ENCODE measurements at regions not wholly inside any gene's neighbourhood (a gene's known extent, or its start where the extent isn't known, plus 50 kb on each side); places are given as distances from the start of the nearest gene placed in this dataset.

GRCh38 chr10:78869508-78870454 lies 199.0 kb upstream of the ZMIZ1 start:
- WGBS (ENCODE audit: insufficient coverage): 62% methylated on average over 22 of the region's 23 CpGs
- Mint-ChIP-seq H3K27ac (no peak overlapping the region), H3K9me3 (ENCODE audit: insufficient read depth) (no peaks in the 10 kb centered on the region), H3K4me3 (no peak overlapping the region), H3K4me1 (no peaks in the 10 kb centered on the region), H3K27me3 (peaks cover 47% of the 10 kb centered on the region)
- Histone ChIP-seq H3K36me3 (replicated peaks in 1 of 2; ENCODE audit: control extremely low read depth in 1 of 2, control insufficient read depth in 1 of 2, extremely low read depth in 1 of 2, insufficient read depth in 2 of 2, low read length in 1 of 2) (no peaks in the 10 kb centered on the region), H3K27me3 (replicated peaks in 1 of 4; ENCODE audit: control extremely low read depth in 1 of 4, control insufficient read depth in 3 of 4, insufficient read depth in 4 of 4, low read length in 3 of 4) (peaks cover 0 to 20% (median 4%) of the 10 kb centered on the region in 4 experiments), H3K79me2 (ENCODE audit: control insufficient read depth, insufficient read depth, low read length) (no peaks in the 10 kb centered on the region), H4K20me1 (ENCODE audit: control insufficient read depth, insufficient read depth, low read length, poor library complexity, severe bottlenecking) (no peaks in the 10 kb centered on the region), H3K4me3 (ENCODE audit: control extremely low read depth in 1 of 5, extremely low read depth in 1 of 5, insufficient read depth in 1 of 5, low read depth in 2 of 5, low read length in 4 of 5) (no peak overlapping the region), H3K27ac (ENCODE audit: low read length in 2 of 2) (no peak overlapping the region), H2AFZ (ENCODE audit: insufficient read depth, low read depth, low read length, poor library complexity, severe bottlenecking) (no peak overlapping the region), H3K9ac (ENCODE audit: low read length) (no peak overlapping the region), H3K4me1 (ENCODE audit: control insufficient read depth in 2 of 2, insufficient read depth in 2 of 2, low read length in 2 of 2) (no peaks in the 10 kb centered on the region), H3K4me2 (replicated peaks; ENCODE audit: low read depth, low read length, poor library complexity, severe bottlenecking) (no peak overlapping the region), H3K9me3 (ENCODE audit: control extremely low read depth in 1 of 3, control insufficient read depth in 2 of 3, insufficient read depth in 1 of 3, low read length in 2 of 3) (no peaks in the 10 kb centered on the region)
- no peak for DNase-seq
- CTCF ChIA-PET: no interaction called here
- TF ChIP-seq CTCF (IDR thresholded peaks at IDR 0.05) (no peak), EZH2 (IDR thresholded peaks at IDR 0.05; ENCODE audit: borderline replicate concordance, insufficient read depth, low read depth, low read length, poor library complexity, severe bottlenecking) (no peak)
- POLR2A ChIA-PET: no interaction called here
- ATAC-seq (ENCODE audit: low read depth): no peak
- intact Hi-C loops (cut with micrococcal nuclease): no loop called here

- intact Hi-C loops (cut with micrococcal nuclease): no loop called here
- no peak overlapping the region for H2AFZ ChIP-seq (ENCODE audit: insufficient read depth, low read depth, low read length, poor library complexity, severe bottlenecking)
- TF ChIP-seq EZH2 (IDR thresholded peaks at IDR 0.05; ENCODE audit: borderline replicate concordance, insufficient read depth, low read depth, low read length, poor library complexity, severe bottlenecking) (no peak), CTCF (IDR thresholded peaks at IDR 0.05) (no peak)
Measured at GRCh38 chr10:78870458-78870857, 198.3 kb upstream of the ZMIZ1 start.

More at GRCh38 chr10:78870458-78870857, 198.3 kb upstream of the ZMIZ1 start:
- no peaks in the 10 kb centered on the region for H3K9me3 Mint-ChIP-seq (ENCODE audit: insufficient read depth)
- H4K20me1 ChIP-seq (ENCODE audit: control insufficient read depth, insufficient read depth, low read length, poor library complexity, severe bottlenecking): no peaks in the 10 kb centered on the region
- H3K9me3 ChIP-seq (ENCODE audit: control extremely low read depth in 1 of 3, control insufficient read depth in 2 of 3, insufficient read depth in 1 of 3, low read length in 2 of 3): no peaks in the 10 kb centered on the region
- WGBS (ENCODE audit: insufficient coverage): 50% methylated on average over 1 of the region's 3 CpGs
- no peaks in the 10 kb centered on the region for H3K36me3 ChIP-seq (replicated peaks in 1 of 2; ENCODE audit: control extremely low read depth in 1 of 2, control insufficient read depth in 1 of 2, extremely low read depth in 1 of 2, insufficient read depth in 2 of 2, low read length in 1 of 2)
- no peak overlapping the region for H3K27ac Mint-ChIP-seq
- ChIA-PET CTCF (no interaction called here), POLR2A (no interaction called here)
- peaks cover 48% of the 10 kb centered on the region for H3K27me3 Mint-ChIP-seq
- no peak overlapping the region for H3K4me3 ChIP-seq (ENCODE audit: control extremely low read depth in 1 of 5, extremely low read depth in 1 of 5, insufficient read depth in 1 of 5, low read depth in 2 of 5, low read length in 4 of 5)
- no peaks in the 10 kb centered on the region for H3K4me1 ChIP-seq (ENCODE audit: control insufficient read depth in 2 of 2, insufficient read depth in 2 of 2, low read length in 2 of 2)
- H3K79me2 ChIP-seq (ENCODE audit: control insufficient read depth, insufficient read depth, low read length): no peaks in the 10 kb centered on the region
- no peak for ATAC-seq (ENCODE audit: low read depth)
- no peak overlapping the region for H3K4me2 ChIP-seq (replicated peaks; ENCODE audit: low read depth, low read length, poor library complexity, severe bottlenecking)
- DNase-seq: no peak
- H3K4me3 Mint-ChIP-seq: no peak overlapping the region
- H3K9ac ChIP-seq (ENCODE audit: low read length): no peak overlapping the region
- no peaks in the 10 kb centered on the region for H3K4me1 Mint-ChIP-seq
- H3K27ac ChIP-seq (ENCODE audit: low read length in 2 of 2): no peak overlapping the region
- H3K27me3 ChIP-seq (replicated peaks in 1 of 4; ENCODE audit: control extremely low read depth in 1 of 4, control insufficient read depth in 3 of 4, insufficient read depth in 4 of 4, low read length in 3 of 4): peaks cover 0 to 25% (median 4%) of the 10 kb centered on the region in 4 experiments
